ENCODE measurements at regions not wholly inside any gene's neighbourhood (a gene's known extent, or its start where the extent isn't known, plus 50 kb on each side); places are given as distances from the start of the nearest gene placed in this dataset.
A peak's percentile ranks its signal among the peaks of the same experiment; 100 is the strongest.
"Not testable (repeated sequence)": the region's sequence is repeated elsewhere in the genome, so short reads cannot be mapped to it uniquely, and the experiment has no call there.

GRCh38 chr18:24613896-24614640 is 153.6 kb downstream of the HRH4 start:
- DNase-seq (ENCODE audit: insufficient read length, low spot score) (no peak), FAIRE-seq (no peak)

GRCh38 chr18:24616653-24617052 is 156.2 kb downstream of the HRH4 start:
- DNase-seq (ENCODE audit: insufficient read length, low spot score): no peak
- FAIRE-seq: no peak

GRCh38 chr18:24624421-24624820 is 164.0 kb downstream of the HRH4 start:
- not testable (repeated sequence) for FAIRE-seq

GRCh38 chr18:24627644-24628315 is 167.3 kb downstream of the HRH4 start:
- no peak for DNase-seq (ENCODE audit: insufficient read length, low spot score)

More at GRCh38 chr18:24624421-24624820, 164.0 kb downstream of the HRH4 start:
- not testable (repeated sequence) for DNase-seq (ENCODE audit: insufficient read length, low spot score)

GRCh38 chr18:24628326-24628725 is 167.9 kb downstream of the HRH4 start:
- DNase-seq (ENCODE audit: insufficient read length, low spot score) (no peak), FAIRE-seq (no peak)

More at GRCh38 chr18:24627644-24628315, 167.3 kb downstream of the HRH4 start:
- no peak for FAIRE-seq

GRCh38 chr18:24629921-24630320 is 169.5 kb downstream of the HRH4 start:
- FAIRE-seq (no peak), DNase-seq (ENCODE audit: insufficient read length, low spot score) (no peak)

GRCh38 chr18:24630346-24630880 is 170.0 kb downstream of the HRH4 start:
- DNase-seq (ENCODE audit: insufficient read length, low spot score): no peak
- FAIRE-seq: no peak

- FAIRE-seq (no peak), DNase-seq (ENCODE audit: insufficient read length, low spot score) (no peak)
Measured at GRCh38 chr18:24631243-24632025, 171.0 kb downstream of the HRH4 start.

- no peak for DNase-seq (ENCODE audit: insufficient read length, low spot score)
Measured at GRCh38 chr18:24632158-24632988, 171.9 kb downstream of the HRH4 start.

GRCh38 chr18:24633121-24633520 is 172.7 kb downstream of the HRH4 start:
- FAIRE-seq (no peak), DNase-seq (ENCODE audit: insufficient read length, low spot score) (no peak)

More at GRCh38 chr18:24632158-24632988, 171.9 kb downstream of the HRH4 start:
- FAIRE-seq: no peak

GRCh38 chr18:24649571-24649970 is 189.1 kb downstream of the HRH4 start:
- no peak for FAIRE-seq
- DNase-seq (ENCODE audit: insufficient read length, low spot score): no peak

- DNase-seq (ENCODE audit: insufficient read length, low spot score): no peak
Measured at GRCh38 chr18:24651434-24651833, 191.0 kb downstream of the HRH4 start.

GRCh38 chr18:24656050-24656449 is 195.6 kb downstream of the HRH4 start:
- DNase-seq (ENCODE audit: insufficient read length, low spot score) (no peak), FAIRE-seq (no peak)

More at GRCh38 chr18:24651434-24651833, 191.0 kb downstream of the HRH4 start:
- FAIRE-seq: no peak

GRCh38 chr18:24656551-24657443 is 196.4 kb downstream of the HRH4 start:
- FAIRE-seq (no peak), DNase-seq (ENCODE audit: insufficient read length, low spot score) (no peak)

- FAIRE-seq (no peak), DNase-seq (ENCODE audit: insufficient read length, low spot score) (no peak)
Measured at GRCh38 chr18:24657444-24657842, 197.0 kb downstream of the HRH4 start.

- FAIRE-seq (no peak), DNase-seq (ENCODE audit: insufficient read length, low spot score) (no peak)
Measured at GRCh38 chr18:24658302-24658701, 197.9 kb downstream of the HRH4 start.

- peak; percentile 55 for FAIRE-seq
- DNase-seq (ENCODE audit: insufficient read length, low spot score): peak; percentile 3
Measured at GRCh38 chr18:24659827-24660720, 199.6 kb downstream of the HRH4 start.

GRCh38 chr18:24660956-24661355 is 200.5 kb downstream of the HRH4 start:
- no peak for FAIRE-seq

More at GRCh38 chr18:24660956-24661355, 200.5 kb downstream of the HRH4 start:
- DNase-seq (ENCODE audit: insufficient read length, low spot score): no peak
